ENCODE measurements at regions not wholly inside any gene's neighbourhood (a gene's known extent, or its start where the extent isn't known, plus 50 kb on each side); places are given as distances from the start of the nearest gene placed in this dataset.

DNA sequence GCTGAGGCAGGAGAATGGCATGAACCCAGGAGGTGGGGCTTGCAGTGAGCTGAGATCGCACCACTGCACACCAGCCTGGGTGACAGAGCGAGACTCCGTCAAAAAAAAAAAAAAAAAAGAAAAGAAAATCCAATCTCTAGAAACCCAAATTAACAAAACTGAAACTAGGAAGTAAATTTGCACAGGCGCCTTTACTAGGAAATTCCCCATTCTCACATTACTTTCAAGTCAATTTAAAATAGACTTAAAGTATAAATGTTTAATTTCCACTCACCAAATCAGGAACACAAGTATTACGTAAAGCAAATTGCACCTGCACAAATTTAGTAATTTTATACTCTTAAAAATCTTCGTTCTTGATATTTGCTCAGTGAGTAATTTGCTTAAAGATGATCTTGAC lies 67.8 kb upstream of the BCAR3 start:
- Histone ChIP-seq H3K27me3 (no peaks in the 10 kb centered on the region), H3K4me1 (no peaks in the 10 kb centered on the region), H3K36me3 (no peaks in the 10 kb centered on the region), H3K9me3 (no peaks in the 10 kb centered on the region), H3K4me3 (no peak overlapping the region), H3K27ac (no peak overlapping the region)
- TF ChIP-seq, protein P1, sequence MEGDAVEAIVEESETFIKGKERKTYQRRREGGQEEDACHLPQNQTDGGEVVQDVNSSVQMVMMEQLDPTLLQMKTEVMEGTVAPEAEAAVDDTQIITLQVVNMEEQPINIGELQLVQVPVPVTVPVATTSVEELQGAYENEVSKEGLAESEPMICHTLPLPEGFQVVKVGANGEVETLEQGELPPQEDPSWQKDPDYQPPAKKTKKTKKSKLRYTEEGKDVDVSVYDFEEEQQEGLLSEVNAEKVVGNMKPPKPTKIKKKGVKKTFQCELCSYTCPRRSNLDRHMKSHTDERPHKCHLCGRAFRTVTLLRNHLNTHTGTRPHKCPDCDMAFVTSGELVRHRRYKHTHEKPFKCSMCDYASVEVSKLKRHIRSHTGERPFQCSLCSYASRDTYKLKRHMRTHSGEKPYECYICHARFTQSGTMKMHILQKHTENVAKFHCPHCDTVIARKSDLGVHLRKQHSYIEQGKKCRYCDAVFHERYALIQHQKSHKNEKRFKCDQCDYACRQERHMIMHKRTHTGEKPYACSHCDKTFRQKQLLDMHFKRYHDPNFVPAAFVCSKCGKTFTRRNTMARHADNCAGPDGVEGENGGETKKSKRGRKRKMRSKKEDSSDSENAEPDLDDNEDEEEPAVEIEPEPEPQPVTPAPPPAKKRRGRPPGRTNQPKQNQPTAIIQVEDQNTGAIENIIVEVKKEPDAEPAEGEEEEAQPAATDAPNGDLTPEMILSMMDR (IDR thresholded peaks at IDR 0.05), result no peak
- TF ChIP-seq POLR2A (IDR thresholded peaks at IDR 0.05), result no peak
- no peak for DNase-seq
- intact Hi-C loops (cut with DNase I; ENCODE audit: low total_unique reads), result no loop called here

DNA sequence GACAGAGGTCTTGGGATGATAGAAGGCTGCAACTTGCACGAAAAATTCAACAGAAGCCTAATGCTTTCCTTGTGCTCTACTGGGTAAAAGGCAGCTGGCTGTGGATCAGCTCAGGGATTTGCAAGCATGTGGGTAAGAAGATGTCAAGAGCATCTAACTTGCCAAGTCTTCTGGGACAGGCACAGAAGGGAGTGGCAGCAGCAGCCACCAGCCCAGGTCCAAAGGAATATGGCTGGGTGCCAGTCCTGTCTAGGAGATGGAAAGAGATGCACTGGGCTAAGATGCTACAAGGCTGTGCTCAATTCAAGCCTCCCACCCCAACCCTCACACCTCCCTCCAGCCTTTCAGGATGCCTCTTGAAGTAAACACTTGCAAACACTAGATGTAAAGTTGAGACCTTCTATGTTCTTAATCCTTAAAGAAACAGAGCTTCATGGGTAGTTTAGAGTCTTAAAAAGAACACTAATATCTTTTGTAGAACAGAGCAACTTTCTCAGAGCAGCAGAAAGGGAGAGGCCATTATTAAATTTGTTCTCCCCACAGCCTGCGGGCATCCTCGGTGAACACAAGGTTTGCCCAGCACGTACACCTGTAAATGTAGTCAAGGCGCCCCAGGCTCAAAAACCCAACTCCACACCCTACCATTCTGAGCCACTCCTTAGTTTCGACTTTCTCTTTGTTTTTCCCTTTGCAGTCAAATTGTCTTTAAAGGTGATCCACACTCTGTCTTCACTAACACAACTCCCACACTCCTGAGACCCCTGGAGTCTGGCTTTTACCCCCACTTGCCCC lies 64.6 kb upstream of the BCAR3 start:
- H3K27ac ChIP-seq, result no peak overlapping the region
- intact Hi-C loops (cut with DNase I; ENCODE audit: low total_unique reads), result no loop called here
- H3K36me3 ChIP-seq, result no peaks in the 10 kb centered on the region
- TF ChIP-seq, protein P1 (IDR thresholded peaks at IDR 0.05), result no peak
- TF ChIP-seq POLR2A (IDR thresholded peaks at IDR 0.05), result no peak
- no peaks in the 10 kb centered on the region for H3K4me1 ChIP-seq
- DNase-seq, result no peak
- H3K27me3 ChIP-seq, result no peaks in the 10 kb centered on the region
- H3K9me3 ChIP-seq, result no peaks in the 10 kb centered on the region
- no peak overlapping the region for H3K4me3 ChIP-seq

DNA sequence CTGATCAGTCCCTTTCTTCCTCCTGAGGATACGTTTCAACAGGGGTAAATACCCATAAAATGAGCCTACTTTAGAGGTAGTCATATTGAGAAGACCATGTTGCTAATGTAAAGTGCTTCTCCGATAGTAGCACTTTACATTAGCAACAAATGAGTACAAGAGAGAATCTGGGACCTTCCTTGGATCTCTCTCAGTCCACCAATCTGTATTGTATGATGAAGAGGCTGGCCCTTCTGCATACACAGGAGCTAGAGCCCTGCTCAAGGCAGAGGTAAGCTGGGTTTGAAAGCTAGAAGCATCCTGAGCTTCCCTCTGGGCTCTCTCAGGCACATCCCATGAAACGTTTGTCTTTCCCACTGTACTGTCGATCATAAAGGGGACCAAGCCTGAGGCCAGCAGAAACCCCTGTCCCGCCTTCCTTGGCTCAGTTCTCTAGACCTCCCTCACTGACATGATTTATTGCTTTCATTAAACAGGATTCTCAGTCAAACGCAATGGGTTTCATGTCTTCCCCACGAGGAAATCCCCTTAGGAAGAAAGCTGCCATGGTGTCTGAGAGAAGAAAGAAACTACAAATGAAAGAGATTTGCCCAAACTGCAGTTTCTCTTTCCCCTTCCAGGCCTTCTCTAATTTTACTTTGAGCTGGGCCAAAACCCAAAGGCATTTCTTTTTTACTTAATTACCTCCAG lies 62.8 kb upstream of the BCAR3 start:
- H3K27ac ChIP-seq, result no peak overlapping the region
- no peak for TF ChIP-seq POLR2A (IDR thresholded peaks at IDR 0.05)
- TF ChIP-seq, protein P1 (IDR thresholded peaks at IDR 0.05), result no peak

DNA sequence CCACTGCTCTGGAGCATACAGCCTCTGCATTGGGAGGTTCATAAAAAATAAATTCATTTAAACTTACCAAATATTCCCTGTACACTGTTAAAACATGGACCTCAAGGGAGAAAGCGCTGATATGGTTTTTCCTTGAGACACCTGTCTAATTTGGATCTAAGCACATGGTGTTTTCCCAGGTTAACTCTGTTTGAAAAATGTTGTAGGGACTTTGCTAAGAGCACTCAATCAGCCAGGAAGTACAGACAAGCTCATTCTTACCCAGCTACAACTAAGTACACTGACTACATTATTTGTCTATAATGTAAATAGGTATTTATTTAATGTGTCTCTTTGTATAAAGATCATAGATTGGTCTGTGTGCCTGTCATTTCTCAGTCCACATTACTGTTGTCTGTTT lies 61.8 kb upstream of the BCAR3 start:
- H3K4me3 ChIP-seq, result no peak overlapping the region
- DNase-seq, result no peak
- no peaks in the 10 kb centered on the region for H3K27me3 ChIP-seq
- TF ChIP-seq, protein P1 (IDR thresholded peaks at IDR 0.05), result no peak
- no peak for TF ChIP-seq POLR2A (IDR thresholded peaks at IDR 0.05)
- no peaks in the 10 kb centered on the region for H3K4me1 ChIP-seq
- H3K27ac ChIP-seq, result no peak overlapping the region
- H3K36me3 ChIP-seq, result no peaks in the 10 kb centered on the region
- intact Hi-C loops (cut with DNase I; ENCODE audit: low total_unique reads), result no loop called here
- no peaks in the 10 kb centered on the region for H3K9me3 ChIP-seq

More for the DNA sequence above, 62.8 kb upstream of the BCAR3 start:
- Histone ChIP-seq H3K4me1 (no peaks in the 10 kb centered on the region), H3K4me3 (no peak overlapping the region), H3K27me3 (no peaks in the 10 kb centered on the region), H3K9me3 (no peaks in the 10 kb centered on the region), H3K36me3 (no peaks in the 10 kb centered on the region)
- intact Hi-C loops (cut with DNase I; ENCODE audit: low total_unique reads), result no loop called here
- no peak for DNase-seq

DNA sequence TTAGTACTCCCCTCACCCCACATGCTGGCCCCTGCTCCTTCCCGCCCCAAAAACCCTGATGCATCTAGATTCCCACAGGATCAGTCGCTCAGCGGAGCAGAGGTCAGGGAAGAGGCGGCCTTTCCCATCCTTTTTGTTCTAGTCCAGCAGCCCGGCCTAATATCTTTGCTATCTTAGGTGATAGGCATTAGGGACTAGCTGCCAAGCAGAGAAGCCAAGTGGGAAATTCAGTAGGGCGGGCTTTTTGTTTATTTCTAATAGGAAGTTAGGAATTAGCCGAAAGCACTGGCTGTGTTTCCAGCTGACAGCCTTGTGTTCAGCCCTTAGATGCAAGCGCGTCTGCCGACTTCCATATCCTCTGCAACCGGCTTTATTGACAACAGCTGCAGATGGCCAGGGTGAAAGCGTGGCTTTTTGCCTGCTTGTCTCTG lies 59.0 kb upstream of the BCAR3 start:
- Histone ChIP-seq H3K4me1 (no peaks in the 10 kb centered on the region), H3K27me3 (no peaks in the 10 kb centered on the region), H3K4me3 (no peak overlapping the region), H3K27ac (no peak overlapping the region), H3K36me3 (no peaks in the 10 kb centered on the region), H3K9me3 (no peaks in the 10 kb centered on the region)
- TF ChIP-seq, protein P1 (IDR thresholded peaks at IDR 0.05), result no peak
- TF ChIP-seq POLR2A (IDR thresholded peaks at IDR 0.05), result no peak
- no peak for DNase-seq
- intact Hi-C loops (cut with DNase I; ENCODE audit: low total_unique reads), result no loop called here

Measured in uterus (tissue), 3 donors.